UCSD-AML1 (cell line): ENCODE measurements at regions not wholly inside any gene's neighbourhood (a gene's known extent, or its start where the extent isn't known, plus 50 kb on each side); places are given as distances from the start of the nearest gene placed in this dataset.
"Not testable (repeated sequence)": the region's sequence is repeated elsewhere in the genome, so short reads cannot be mapped to it uniquely, and the experiment has no call there.

Experiments
- DNase-seq: peaks from one replicate; lab custom pipeline; 2025; ENCODE audit not compliant: unreplicated experiment; lab: John Stamatoyannopoulos, UW

DNA sequence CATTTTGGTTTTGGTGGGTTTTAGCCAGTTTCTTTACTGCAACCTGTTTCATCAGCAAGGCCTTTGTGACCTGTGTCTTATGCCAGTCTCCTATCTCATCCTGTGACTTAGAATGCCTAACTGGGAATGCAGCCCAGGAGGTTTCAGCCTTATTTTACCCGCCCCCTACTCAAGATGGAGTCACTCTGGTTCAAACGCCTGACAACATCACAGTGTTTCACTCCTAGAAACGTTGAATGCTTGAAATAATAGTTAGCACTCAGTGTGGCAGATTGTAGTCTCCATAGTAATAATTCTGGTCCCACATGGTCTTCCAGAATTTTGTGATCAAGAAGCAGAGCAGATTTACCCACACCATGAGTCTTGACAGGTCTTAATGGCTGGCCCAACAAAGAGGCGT is 159.0 kb upstream of the TRIB2 start:
- DNase-seq = no peak

DNA sequence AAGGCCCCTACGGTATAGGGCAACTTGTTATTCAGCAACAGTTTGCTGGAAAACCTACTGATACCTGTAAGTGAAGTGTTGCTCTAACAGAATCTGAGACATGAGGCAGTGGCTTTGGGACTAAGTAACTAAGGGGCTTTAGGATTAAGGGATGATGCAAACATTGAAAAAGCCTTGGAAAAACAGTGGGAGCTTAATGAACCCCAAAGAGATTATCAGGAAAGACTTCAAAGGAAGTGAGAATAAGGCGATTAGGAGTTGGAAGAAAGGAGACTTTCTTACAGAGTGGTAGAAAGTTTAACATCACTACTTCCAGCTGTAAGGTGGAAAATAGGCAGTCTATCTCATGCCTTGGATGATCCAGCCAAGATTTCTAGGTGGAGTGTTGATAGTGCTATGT is 158.2 kb upstream of the TRIB2 start:
- DNase-seq = no peak

GRCh38 chr2:12560618-12561017 is 156.1 kb upstream of the TRIB2 start:
- DNase-seq = no peak

DNA sequence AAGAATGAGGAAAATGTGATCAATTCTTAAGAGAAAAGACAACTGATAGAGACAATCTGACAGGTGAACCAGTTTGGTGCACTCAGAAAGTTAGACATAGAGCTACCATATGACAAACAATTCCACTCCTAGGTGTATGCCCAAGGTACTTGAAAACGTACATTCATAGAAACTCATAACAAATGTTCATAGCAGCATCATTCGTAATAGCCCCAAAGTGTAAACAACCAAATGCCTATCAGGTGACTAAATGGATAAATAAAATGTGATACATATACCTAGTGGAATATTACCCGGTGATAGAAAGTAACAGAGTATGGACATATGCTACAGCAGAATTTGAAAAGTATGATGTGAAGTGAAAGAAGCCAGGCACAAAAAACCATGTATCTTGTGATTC is 149.3 kb upstream of the TRIB2 start:
- DNase-seq = no peak

DNA sequence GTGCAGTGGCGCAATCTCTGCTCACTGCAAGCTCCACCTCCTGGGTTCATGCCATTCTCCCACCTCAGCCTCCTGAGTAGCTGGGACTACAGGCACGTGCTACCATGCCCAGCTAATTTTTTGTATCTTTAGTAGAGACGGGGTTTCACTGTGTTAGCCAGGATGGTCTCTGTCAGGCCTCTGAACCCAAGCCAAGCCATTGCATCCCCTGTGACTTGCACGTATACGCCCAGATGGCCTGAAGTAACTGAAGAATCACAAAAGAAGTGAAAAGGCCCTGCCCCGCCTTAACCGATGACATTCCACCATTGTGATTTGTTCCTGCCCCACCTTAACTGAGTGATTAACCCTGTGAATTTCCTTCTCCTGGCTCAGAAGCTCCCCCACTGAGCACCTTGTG is 147.2 kb upstream of the TRIB2 start:
- not testable (repeated sequence) for DNase-seq

GRCh38 chr2:12569929-12570328 is 146.8 kb upstream of the TRIB2 start:
- not testable (repeated sequence) for DNase-seq

DNA sequence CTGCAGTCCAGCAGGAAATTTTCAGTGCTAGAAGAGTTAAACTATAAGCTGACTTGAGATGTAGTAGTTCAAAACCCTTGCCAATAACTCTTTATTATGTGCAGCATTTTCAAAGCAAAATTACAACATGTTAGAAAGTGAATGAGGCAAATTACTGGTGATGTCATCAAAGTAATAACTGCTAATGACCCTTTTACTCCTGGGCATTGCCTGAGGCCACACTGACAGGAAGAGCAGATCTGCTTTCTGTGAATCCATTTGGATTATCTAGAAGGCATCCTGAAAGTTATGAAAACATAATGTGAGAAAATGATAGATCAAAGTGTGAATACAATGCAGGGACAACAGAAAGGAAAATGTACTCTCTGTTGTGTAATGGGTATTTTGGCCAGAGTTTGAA is 139.6 kb upstream of the TRIB2 start:
- no peak for DNase-seq

DNA sequence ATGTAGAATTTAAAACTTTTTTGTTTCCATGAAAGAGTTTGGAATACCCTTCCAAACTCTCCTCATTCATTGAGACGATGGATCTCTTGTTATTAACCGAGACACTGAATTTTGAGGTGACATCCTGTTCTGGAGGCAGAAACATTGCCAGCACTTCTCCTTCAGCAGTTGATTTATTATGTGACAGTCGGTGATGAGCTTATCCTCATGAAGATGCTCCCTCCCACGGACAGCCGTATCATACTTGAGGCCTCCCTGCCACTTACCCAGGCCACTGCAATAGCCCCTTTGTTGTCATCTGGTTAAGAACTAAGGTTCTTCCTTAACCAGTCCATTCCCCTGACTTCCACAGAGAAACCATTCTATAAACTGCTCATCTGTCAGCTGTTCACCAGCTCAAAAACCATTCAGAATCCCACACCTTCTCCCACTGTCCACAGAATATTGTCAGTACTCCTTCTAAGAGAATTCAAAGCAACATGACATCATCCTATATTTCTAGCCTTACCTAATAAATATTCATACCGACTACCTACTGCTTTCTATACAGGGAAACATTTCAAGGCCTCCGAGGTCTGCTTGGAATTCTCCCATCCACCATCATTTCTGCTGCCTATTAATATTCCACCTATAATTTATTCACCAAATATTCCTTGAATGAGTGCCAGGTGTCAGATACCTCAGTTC is 139.0 kb upstream of the TRIB2 start:
- DNase-seq = no peak

- DNase-seq = no peak
Observed at GRCh38 chr2:12579018-12579417, 137.7 kb upstream of the TRIB2 start.

DNA sequence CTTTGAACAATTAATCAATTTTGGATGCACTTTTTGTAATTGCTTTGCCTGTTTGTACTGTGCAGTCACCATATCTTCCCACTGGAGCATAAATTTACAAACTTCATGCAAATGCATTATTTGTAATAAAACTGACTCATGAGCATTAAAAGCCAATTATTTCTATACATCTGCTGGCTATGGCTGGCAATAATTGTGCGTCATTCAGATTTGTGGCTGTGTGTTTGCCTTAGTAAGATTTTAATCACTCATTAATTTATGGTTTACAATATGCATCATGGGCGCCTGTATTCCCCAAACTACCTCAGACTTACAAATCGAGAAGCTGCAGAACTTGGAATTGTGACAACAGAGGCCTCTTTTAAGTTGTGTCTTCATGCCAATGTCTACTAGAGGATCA is 132.4 kb upstream of the TRIB2 start:
- no peak for DNase-seq

DNA sequence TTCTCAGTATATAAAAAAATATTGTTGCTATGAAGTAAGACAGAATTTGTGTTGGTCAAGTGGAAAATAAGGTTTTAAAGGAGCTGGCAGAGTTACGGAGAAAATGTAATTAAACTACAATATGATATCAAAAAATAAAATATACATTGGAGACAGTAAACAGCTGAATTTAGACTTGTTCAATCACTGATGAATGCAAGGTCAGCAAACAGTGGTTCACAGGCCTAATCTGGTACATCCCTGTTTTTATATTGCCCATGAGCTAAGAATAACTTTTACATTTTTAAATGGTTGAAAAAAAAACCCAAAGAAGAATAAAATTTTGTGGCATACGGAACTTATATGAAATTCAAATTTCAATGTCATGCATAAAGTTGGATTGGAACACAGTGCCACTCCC is 131.0 kb upstream of the TRIB2 start:
- DNase-seq = no peak

DNA sequence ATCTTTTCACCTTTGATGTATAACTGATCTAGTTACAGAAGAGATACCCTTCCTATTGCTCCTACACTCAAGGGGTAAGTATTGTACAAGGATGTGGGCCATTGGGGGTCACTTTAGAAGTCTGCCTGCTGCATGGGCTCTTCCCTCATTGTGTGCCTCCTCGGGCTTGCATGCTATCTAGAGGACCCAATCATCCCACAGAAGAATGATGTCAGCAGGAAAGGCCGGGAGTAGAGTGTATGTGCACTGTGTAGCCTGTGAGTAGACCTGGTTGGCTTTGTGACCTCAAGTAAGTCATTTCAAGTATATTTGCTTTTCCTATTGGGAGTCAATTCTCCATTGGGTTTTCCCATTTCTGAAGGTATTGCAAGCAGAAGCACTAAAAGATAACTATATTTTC is 129.5 kb upstream of the TRIB2 start:
- no peak for DNase-seq

GRCh38 chr2:12587729-12588522 is 128.8 kb upstream of the TRIB2 start:
- no peak for DNase-seq

- DNase-seq = no peak
Observed at GRCh38 chr2:12588986-12589385, 127.8 kb upstream of the TRIB2 start.

DNA sequence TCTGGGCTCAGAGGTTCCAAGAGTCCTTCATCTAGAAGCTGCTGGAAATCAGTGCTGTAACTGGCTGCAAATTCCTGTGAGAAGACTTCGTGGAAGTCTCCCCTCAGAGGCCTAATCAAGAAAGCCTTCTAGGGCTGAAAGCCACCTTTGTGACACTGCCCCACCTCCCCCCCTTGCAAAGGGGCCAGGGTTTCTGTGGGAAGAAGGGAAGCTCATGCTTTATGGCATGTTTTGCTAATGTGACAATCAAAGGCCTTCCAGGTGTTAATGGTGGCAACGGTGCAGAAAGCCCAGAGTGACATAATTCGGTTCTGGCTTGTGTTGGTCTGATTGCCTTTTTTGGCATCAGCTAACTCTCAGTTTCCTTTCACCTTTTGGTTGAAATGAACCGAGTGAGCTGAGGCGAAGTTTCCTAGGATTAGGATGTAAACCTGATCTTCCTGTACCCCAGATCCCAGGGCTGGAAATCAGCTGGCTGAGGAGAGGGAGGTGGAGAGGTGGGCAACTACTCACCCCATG is 126.9 kb upstream of the TRIB2 start:
- DNase-seq = no peak

- no peak for DNase-seq
Observed at GRCh38 chr2:12592296-12592695, 124.4 kb upstream of the TRIB2 start.

DNA sequence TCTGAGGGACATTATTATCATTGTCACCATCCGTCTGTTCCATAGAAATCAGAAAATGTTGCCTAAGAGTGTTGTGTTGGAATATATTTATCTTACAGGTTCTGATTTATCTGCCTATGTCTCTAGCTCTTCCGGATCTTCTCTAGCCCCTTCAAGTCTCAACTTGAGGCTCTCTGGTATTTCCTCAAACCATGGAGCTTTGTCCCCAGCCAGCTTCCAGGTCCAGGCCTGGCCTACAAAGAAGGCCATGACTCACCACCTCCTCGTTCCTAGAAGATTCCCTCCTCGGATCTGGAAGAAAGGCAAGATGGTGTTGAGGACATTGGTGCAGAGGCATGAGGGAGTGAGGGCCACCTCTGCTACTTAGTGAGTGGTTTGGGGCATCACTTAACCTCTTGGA is 122.1 kb upstream of the TRIB2 start:
- no peak for DNase-seq

- no peak for DNase-seq
Observed at GRCh38 chr2:12596771-12597170, 120.0 kb upstream of the TRIB2 start.

DNA sequence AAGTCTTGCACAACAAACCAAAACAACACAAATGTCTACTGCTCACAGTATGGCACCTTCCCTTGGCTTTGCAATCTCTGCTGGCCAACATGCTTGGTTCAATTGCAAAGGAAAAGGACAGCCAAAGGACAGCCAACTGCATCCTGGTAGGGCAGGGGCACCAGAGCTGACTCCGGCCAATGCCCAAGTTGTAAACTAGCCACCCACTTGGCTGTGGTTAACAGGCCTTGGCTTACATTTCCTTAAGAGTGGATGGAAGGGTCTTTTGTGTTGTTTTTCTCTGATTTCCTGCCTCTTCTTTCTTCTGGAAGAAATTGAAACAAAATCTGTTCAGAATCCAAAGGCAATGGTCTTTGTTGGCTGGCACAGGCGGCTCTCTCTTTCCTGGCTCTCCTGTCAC is 119.1 kb upstream of the TRIB2 start:
- no peak for DNase-seq

GRCh38 chr2:12602661-12603060 is 114.1 kb upstream of the TRIB2 start:
- DNase-seq = no peak

DNA sequence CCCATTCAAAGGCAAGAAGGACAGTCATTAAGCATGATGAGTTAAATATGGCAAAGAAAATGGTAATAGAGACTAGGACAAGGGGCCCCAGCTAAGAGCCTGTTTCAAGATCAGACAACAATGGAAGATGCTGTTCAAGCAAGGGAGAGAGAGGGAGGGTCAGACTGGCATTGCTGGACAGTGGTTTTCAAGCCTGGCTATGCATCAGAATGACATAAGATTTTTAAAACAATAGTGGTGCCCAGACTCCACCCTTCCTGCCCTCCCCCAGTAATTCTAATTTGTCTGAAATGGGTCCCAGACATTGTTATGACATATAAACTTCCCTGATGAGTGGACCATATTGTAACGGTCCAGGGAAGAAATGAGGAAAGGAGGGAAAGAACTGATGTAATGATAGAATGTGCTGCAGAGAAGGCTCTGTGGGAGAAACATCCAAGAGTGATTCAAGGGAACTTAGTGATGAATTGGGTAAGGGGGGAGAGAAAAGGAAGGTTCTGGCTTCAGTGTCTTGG is 112.9 kb upstream of the TRIB2 start:
- no peak for DNase-seq

DNA sequence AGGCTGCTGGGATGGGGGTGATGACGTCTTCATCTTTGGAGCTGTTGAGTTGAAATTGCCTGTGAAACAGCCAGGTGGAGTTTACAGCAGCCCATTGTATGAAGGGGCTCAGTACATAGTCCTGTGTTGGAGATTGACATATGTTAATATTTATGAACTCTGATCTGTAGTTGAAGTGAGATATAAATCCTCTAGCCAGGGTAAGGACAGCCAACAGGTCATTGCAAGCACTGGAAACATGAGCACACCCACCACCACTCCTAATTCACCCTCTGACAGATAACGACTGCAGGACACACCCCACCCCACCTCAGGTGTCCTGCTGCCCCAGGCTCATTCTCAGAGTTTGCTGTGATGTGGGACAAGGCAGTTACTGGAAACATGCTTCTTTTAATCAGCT is 112.4 kb upstream of the TRIB2 start:
- DNase-seq = no peak
